Rectal smooth muscle tissue (tissue), 1 donor: ENCODE measurements at regions not wholly inside any gene's neighbourhood (a gene's known extent, or its start where the extent isn't known, plus 50 kb on each side); places are given as distances from the start of the nearest gene placed in this dataset.

Experiments
- H3K27ac ChIP-seq: one replicate; pipeline ENCODE4 v1.7.0; 2013; ENCODE audit warnings: low read depth, low read length, inconsistent platforms
- H3K27me3 ChIP-seq: one replicate; pipeline ENCODE4 v1.7.0; 2013; ENCODE audit warnings: low read length; ENCODE audit not compliant: control insufficient read depth, insufficient read depth
- H3K36me3 ChIP-seq: one replicate; pipeline ENCODE4 v1.7.0; 2013; ENCODE audit warnings: low read length; ENCODE audit not compliant: control insufficient read depth, insufficient read depth
- H3K4me1 ChIP-seq: one replicate; pipeline ENCODE4 v1.7.0; 2013; ENCODE audit warnings: low read length; ENCODE audit not compliant: control insufficient read depth, insufficient read depth
- H3K4me3 ChIP-seq: one replicate; pipeline ENCODE4 v1.7.0; 2013; ENCODE audit warnings: low read length
- H3K9ac ChIP-seq: one replicate; pipeline ENCODE4 v1.7.0; 2013; ENCODE audit warnings: low read length

DNA sequence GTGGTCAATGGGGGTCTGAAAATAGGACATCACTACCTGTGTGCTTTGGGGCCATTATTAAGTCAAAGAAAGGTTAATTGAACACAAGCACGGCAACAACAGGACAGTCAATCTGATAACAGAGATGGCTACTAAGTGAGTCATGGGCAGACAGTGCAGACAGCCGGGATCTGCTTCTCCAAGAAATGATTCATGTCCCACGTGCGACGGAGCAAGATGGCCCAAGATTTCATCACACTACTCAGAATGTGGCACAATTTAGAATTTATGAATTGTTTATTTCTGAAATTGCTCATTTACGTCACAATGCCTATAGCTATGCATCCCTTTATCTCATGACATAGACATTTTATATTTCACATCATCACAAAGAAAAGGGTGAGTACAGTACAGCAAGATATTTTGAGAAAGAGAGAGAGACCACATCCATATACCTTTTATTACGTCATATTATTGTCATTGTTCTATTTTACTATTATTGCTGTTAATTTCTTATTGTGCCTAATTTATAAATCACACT is 770.6 kb upstream of the NR2F2 start:
- no peak overlapping the region for H3K4me3 ChIP-seq
- H3K36me3 ChIP-seq = no peaks in the 10 kb centered on the region
- no peak overlapping the region for H3K9ac ChIP-seq
- no peaks in the 10 kb centered on the region for H3K27me3 ChIP-seq
- no peak overlapping the region for H3K27ac ChIP-seq
- H3K4me1 ChIP-seq = no peaks in the 10 kb centered on the region

DNA sequence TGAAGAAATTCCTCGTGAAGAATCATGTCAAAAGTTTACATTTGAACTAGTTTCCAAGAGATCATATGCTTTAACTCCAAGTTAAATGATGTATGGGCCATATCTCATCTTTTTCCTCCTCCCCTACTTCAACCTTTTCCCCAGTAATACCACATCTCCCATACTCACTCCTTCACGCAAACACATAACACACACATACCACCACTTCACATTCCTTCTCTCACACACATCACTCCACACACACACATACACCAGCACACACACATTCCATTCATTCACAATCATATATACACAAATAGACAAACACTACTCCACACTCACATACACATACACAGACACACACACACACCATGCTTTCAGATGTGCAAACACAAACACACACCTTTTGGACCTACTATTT is 769.0 kb upstream of the NR2F2 start:
- Histone ChIP-seq H3K27ac (no peak overlapping the region), H3K4me1 (no peaks in the 10 kb centered on the region), H3K36me3 (no peaks in the 10 kb centered on the region), H3K27me3 (no peaks in the 10 kb centered on the region), H3K9ac (no peak overlapping the region), H3K4me3 (no peak overlapping the region)

DNA sequence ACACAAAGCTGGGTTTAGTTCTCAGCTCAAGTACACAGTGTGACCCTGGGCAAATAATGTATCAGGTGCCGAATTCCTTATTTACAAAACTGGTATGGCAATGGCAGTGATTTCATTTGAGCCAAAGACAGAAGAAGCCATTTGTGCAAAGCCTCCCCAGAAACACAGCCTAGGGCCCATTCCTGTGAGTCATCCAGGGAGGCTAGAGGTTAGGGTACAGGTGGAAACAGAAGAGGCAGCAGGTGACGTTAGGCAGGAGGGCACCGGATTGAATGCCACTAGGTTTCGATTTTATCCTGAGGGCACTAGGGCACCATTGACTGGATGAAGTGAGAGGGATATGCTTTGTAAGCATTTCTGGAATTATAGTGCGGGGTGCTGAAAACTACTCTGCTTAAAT is 766.9 kb upstream of the NR2F2 start:
- Histone ChIP-seq H3K4me3 (no peak overlapping the region), H3K27me3 (no peaks in the 10 kb centered on the region), H3K36me3 (no peaks in the 10 kb centered on the region), H3K27ac (no peak overlapping the region), H3K9ac (no peak overlapping the region), H3K4me1 (no peaks in the 10 kb centered on the region)

DNA sequence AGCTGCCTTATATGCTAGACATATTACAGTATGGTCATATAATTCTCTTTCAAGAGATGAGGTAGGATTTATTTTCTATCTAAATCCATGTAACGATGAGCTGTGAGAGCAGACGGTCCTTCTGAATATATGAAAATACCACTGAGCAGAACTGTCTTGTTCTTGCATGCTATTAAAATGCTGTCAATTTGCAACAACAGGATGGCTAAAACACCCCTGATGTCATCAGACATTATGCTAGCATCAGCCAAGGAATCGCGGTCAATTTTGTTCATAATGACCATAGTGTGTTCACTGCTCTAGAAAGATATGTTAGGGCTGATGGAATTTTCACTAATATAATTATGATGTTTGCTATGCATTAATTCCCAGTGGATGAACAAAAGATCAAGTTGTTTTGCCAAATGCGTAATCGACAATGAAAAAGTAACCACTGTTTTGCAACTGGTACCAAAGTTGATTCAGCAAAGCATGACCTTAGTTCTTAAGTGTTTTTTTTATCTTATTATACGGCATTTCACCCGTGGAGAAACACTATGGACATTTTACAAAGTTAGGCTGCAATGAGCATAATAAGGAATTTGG is 765.4 kb upstream of the NR2F2 start:
- Histone ChIP-seq H3K27ac (no peak overlapping the region), H3K4me3 (no peak overlapping the region), H3K4me1 (no peaks in the 10 kb centered on the region), H3K36me3 (no peaks in the 10 kb centered on the region), H3K9ac (no peak overlapping the region), H3K27me3 (no peaks in the 10 kb centered on the region)

DNA sequence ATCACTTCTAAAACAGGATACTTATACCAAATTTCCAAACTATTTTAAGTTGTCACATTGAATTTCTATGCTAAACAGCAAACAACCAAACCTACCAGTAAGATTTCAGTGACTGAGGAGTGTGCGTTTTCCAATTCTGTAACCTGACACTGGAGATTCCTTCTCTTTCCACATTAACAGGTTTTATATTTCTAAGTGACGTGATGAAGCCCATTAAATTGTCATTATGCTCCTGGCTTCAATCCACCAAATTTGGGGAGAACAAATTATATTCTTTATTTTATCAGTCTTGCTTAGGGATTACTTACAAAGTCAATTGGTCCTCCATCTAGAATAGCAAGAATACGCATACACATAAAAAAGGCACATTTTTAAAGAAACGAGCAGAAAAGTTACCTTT is 764.8 kb upstream of the NR2F2 start:
- Histone ChIP-seq H3K27ac (no peak overlapping the region), H3K36me3 (no peaks in the 10 kb centered on the region), H3K9ac (no peak overlapping the region), H3K4me1 (no peaks in the 10 kb centered on the region), H3K4me3 (no peak overlapping the region), H3K27me3 (no peaks in the 10 kb centered on the region)

DNA sequence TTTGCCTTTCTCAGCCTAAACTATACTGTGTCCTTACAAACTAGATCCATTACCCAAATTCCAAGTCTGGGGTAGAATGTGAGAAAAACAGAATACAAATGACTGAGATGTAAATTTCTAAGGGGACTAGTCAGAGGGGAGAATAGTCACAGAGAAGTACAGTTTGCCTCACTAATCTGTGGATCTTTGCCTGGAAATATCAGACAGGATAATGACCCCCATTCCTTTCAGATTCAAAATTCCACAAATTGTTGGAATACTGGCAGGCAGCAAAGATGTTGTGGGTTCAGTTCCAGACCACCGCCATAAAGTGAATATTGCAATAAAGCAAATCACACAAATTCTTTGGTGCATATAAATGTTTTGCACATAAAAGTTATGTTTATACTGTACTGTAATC is 762.8 kb upstream of the NR2F2 start:
- H3K27ac ChIP-seq = no peak overlapping the region
- H3K9ac ChIP-seq = no peak overlapping the region
- no peak overlapping the region for H3K4me3 ChIP-seq
- H3K4me1 ChIP-seq = no peaks in the 10 kb centered on the region
- H3K36me3 ChIP-seq = no peaks in the 10 kb centered on the region
- no peaks in the 10 kb centered on the region for H3K27me3 ChIP-seq

DNA sequence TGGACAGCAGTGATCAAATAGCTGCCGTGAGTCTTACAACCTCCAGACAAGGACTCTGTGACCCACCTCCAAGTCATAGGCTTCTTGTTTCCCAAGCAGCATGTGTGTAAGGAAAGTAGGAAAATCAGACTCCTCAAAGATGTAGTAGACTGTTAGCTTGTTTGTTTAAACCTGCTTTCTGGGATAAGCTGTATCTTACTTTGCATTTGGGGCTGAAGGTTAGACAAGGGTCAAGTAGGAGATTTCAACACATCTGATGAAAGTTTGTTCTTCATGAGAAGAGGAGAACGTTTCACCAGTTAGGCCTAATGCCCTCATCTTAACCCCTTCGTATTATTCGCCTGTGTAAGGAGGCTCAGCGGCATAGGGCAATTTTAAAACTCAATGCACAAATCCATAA is 756.4 kb upstream of the NR2F2 start:
- no peaks in the 10 kb centered on the region for H3K4me1 ChIP-seq
- no peaks in the 10 kb centered on the region for H3K36me3 ChIP-seq
- no peak overlapping the region for H3K27ac ChIP-seq
- H3K27me3 ChIP-seq = no peaks in the 10 kb centered on the region
- H3K4me3 ChIP-seq = no peak overlapping the region
- no peak overlapping the region for H3K9ac ChIP-seq

DNA sequence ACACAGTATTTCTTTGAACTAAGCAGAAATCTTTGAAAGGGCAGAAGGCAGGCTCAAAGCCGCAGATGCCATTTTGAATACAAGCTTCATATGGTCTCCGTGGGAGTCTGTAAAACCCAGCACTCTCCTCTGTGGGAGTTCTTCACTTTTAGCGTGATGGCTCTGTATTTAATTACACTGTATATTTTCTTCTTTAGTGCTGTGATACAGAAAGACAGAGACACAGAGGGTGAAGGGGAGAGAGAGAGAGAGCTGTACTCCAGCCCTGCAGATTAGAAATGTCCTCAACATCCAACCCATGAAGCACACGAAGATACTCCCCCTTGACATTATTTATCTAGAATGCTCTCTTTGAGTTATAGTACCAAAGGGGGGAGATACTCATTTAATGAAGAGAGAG is 752.6 kb upstream of the NR2F2 start:
- Histone ChIP-seq H3K27me3 (no peaks in the 10 kb centered on the region), H3K9ac (no peak overlapping the region), H3K4me1 (no peaks in the 10 kb centered on the region), H3K27ac (no peak overlapping the region), H3K4me3 (no peak overlapping the region), H3K36me3 (no peaks in the 10 kb centered on the region)

DNA sequence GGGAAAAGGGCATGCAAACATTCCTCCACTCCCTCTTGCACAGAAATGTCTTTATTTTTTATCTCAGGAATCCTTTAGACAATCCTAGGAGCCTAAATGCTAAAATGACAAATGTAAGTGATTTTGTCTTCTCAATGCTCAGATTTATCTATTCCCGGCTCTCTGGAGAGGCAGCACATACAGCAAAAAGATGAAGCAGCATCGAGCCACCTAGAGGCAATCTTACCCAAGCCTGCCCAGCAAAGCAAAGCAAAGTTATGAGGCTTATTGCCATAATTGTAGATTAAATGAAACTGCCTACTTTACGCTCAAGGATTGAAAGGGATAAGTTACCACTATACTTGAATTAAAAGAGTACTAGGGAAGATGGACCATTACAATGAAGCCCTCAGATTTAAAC is 750.4 kb upstream of the NR2F2 start:
- no peak overlapping the region for H3K9ac ChIP-seq
- no peaks in the 10 kb centered on the region for H3K4me1 ChIP-seq
- no peak overlapping the region for H3K4me3 ChIP-seq
- no peaks in the 10 kb centered on the region for H3K36me3 ChIP-seq
- H3K27me3 ChIP-seq = no peaks in the 10 kb centered on the region
- H3K27ac ChIP-seq = no peak overlapping the region

DNA sequence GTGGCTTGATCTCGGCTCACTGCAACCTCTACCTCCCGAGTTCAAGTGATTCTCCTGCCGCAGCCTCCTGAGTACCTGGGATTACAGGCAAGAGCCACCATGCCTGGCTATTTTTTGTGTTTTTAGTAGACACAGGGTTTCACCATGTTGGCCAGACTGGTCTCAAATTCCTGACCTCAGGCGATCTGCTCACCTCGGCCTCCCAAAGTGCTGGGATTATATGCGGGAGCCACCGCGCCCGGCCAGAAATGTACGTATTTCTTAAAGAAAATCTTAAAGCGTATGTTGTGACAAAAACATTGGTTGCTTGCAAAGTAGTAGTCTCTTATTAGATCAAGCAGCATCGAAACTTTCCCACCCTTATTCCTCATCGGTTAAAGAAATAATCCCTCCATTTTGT is 748.9 kb upstream of the NR2F2 start:
- Histone ChIP-seq H3K9ac (no peak overlapping the region), H3K36me3 (no peaks in the 10 kb centered on the region), H3K27ac (no peak overlapping the region), H3K4me3 (no peak overlapping the region), H3K4me1 (no peaks in the 10 kb centered on the region), H3K27me3 (no peaks in the 10 kb centered on the region)

DNA sequence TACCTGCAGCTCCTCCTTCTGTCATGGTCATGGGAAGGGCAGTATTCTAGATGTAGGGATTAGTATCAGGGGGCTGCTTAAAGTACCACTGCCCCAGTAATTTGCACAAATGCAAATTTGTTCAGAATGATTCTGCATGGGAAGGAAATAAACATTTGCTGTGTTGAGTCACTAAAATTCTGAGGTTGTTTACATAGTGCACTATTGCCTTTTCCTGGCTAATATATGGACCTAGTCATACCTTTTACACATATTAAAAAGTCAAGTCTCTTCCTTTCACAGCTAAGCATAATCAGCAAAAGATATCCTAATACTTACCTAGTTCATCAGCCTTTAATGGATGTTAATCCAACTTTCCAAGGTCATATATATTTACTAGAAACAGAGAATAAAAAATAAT is 746.4 kb upstream of the NR2F2 start:
- no peak overlapping the region for H3K27ac ChIP-seq
- H3K9ac ChIP-seq = no peak overlapping the region
- H3K27me3 ChIP-seq = no peaks in the 10 kb centered on the region
- no peaks in the 10 kb centered on the region for H3K4me1 ChIP-seq
- no peak overlapping the region for H3K4me3 ChIP-seq
- no peaks in the 10 kb centered on the region for H3K36me3 ChIP-seq

DNA sequence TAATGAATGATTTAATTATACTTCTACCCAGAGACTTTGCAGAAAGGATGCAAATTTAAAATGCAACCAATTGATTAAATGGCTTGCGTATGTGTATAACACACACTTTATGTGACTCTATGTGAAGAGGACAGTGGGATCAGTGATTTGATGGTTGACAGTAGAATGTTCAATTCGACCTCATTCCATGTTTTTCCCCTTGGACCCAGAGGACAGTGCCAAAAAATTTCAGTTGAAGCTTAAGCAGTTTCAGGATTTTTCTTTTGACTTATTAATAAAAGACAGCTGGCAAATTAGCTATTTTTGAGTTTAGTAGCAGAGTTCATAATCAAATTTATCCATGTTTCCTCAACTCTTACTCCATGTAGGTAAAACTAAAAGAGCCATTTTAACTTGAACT is 742.4 kb upstream of the NR2F2 start:
- H3K36me3 ChIP-seq = no peaks in the 10 kb centered on the region

DNA sequence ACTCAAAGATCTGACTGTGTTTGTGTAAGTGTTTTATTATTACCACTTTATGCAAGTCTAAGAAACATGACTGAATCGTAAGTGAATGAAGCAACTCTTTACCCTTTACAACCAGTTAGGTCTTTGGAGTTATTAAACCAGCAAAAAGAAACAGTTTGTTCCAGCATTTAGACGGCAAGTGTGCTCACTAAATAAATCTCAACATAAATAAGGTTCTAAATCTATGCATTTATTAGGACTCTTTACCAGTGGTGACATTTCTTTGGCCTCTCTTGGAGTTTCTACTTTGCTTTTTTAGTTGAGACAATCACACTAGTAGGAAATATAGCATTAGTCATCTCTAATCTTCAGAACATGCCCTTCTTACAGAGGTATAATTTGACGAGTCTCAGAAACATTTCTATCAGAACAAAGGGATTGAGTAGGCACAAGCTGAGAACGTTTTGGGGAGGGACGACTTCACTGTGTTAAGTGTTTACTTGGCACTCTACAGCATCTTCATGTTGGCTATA is 739.9 kb upstream of the NR2F2 start:
- Histone ChIP-seq H3K4me3 (no peak overlapping the region), H3K27ac (no peak overlapping the region), H3K27me3 (no peaks in the 10 kb centered on the region), H3K4me1 (no peaks in the 10 kb centered on the region), H3K9ac (no peak overlapping the region), H3K36me3 (no peaks in the 10 kb centered on the region)

More for the DNA sequence above, 742.4 kb upstream of the NR2F2 start:
- Histone ChIP-seq H3K9ac (no peak overlapping the region), H3K27me3 (no peaks in the 10 kb centered on the region), H3K4me3 (no peak overlapping the region), H3K27ac (no peak overlapping the region), H3K4me1 (no peaks in the 10 kb centered on the region)
